ENCODE measurements at regions not wholly inside any gene's neighbourhood (a gene's known extent, or its start where the extent isn't known, plus 50 kb on each side); places are given as distances from the start of the nearest gene placed in this dataset.

DNA sequence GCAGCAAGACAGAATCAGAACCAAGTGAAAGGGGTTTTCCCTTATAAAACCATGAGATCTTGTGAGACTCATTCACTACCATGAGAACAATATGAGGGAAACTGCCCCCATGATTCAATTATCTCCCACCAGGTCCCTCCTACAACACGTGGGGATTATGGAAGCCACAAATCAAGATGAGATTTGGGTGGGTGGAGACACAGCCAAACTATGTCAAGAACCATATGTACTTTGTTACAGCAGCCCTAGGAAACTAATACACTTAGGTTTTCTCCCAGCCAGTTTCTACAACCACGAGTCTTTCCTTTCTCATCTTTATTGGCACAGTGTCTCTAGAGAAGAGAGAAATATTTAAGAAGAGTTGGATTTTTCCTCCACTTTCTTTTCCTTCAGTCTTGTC, 72.6 kb downstream of the BTG1 start:
- TF ChIP-seq, protein P1, sequence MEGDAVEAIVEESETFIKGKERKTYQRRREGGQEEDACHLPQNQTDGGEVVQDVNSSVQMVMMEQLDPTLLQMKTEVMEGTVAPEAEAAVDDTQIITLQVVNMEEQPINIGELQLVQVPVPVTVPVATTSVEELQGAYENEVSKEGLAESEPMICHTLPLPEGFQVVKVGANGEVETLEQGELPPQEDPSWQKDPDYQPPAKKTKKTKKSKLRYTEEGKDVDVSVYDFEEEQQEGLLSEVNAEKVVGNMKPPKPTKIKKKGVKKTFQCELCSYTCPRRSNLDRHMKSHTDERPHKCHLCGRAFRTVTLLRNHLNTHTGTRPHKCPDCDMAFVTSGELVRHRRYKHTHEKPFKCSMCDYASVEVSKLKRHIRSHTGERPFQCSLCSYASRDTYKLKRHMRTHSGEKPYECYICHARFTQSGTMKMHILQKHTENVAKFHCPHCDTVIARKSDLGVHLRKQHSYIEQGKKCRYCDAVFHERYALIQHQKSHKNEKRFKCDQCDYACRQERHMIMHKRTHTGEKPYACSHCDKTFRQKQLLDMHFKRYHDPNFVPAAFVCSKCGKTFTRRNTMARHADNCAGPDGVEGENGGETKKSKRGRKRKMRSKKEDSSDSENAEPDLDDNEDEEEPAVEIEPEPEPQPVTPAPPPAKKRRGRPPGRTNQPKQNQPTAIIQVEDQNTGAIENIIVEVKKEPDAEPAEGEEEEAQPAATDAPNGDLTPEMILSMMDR (IDR thresholded peaks at IDR 0.05): no peak
- TF ChIP-seq EP300 (IDR thresholded peaks at IDR 0.05): no peak
